LNCaP clone FGC (cell line): ENCODE measurements at regions not wholly inside any gene's neighbourhood (a gene's known extent, or its start where the extent isn't known, plus 50 kb on each side); places are given as distances from the start of the nearest gene placed in this dataset.

Source experiments
- DNase-seq: peaks from one replicate; pipeline ENCODE4 v3.0.0-alpha.2; 2011; ENCODE audit warnings: low read depth
- H3K4me3 ChIP-seq: 2 replicates; pipeline ENCODE4 v1.5.1; 2011; ENCODE audit warnings: mild to moderate bottlenecking, low read depth, low read length, control low read depth
- CTCF ChIP-seq: IDR thresholded peaks from 2 replicates; pipeline ENCODE4 v1.5.1; 2012; ENCODE audit warnings: mild to moderate bottlenecking; ENCODE audit not compliant: control insufficient read depth, insufficient read depth; ENCODE audit errors: extremely low read depth

- TF ChIP-seq CTCF: no peak
- H3K4me3 ChIP-seq: no peak overlapping the region
- DNase-seq: no peak
These were observed 1416.1 kb downstream of the GATA3 start for GRCh38 chr10:9470581-9470980.

- DNase-seq: no peak
- H3K4me3 ChIP-seq: no peak overlapping the region
- no peak for TF ChIP-seq CTCF
These were observed 1447.5 kb downstream of the GATA3 start for GRCh38 chr10:9501944-9502343.

- no peak for DNase-seq
- TF ChIP-seq CTCF: no peak
These were observed 1449.7 kb downstream of the GATA3 start for GRCh38 chr10:9504227-9504626.

GRCh38 chr10:9505546-9505945, 1451.1 kb downstream of the GATA3 start:
- DNase-seq: no peak
- H3K4me3 ChIP-seq: no peak overlapping the region
- no peak for TF ChIP-seq CTCF

More at GRCh38 chr10:9504227-9504626, 1449.7 kb downstream of the GATA3 start:
- H3K4me3 ChIP-seq: no peak overlapping the region

- no peak for DNase-seq
- TF ChIP-seq CTCF: no peak
- no peak overlapping the region for H3K4me3 ChIP-seq
These were observed 1454.1 kb downstream of the GATA3 start for GRCh38 chr10:9508606-9509005.

- TF ChIP-seq CTCF: no peak
- H3K4me3 ChIP-seq: no peak overlapping the region
- no peak for DNase-seq
These were observed 1456.1 kb downstream of the GATA3 start for GRCh38 chr10:9510626-9511025.

GRCh38 chr10:9515922-9516321, 1461.4 kb downstream of the GATA3 start:
- DNase-seq: no peak

More at GRCh38 chr10:9515922-9516321, 1461.4 kb downstream of the GATA3 start:
- TF ChIP-seq CTCF: no peak
- no peak overlapping the region for H3K4me3 ChIP-seq
